ENCODE measurements at regions not wholly inside any gene's neighbourhood (a gene's known extent, or its start where the extent isn't known, plus 50 kb on each side); places are given as distances from the start of the nearest gene placed in this dataset.

DNA sequence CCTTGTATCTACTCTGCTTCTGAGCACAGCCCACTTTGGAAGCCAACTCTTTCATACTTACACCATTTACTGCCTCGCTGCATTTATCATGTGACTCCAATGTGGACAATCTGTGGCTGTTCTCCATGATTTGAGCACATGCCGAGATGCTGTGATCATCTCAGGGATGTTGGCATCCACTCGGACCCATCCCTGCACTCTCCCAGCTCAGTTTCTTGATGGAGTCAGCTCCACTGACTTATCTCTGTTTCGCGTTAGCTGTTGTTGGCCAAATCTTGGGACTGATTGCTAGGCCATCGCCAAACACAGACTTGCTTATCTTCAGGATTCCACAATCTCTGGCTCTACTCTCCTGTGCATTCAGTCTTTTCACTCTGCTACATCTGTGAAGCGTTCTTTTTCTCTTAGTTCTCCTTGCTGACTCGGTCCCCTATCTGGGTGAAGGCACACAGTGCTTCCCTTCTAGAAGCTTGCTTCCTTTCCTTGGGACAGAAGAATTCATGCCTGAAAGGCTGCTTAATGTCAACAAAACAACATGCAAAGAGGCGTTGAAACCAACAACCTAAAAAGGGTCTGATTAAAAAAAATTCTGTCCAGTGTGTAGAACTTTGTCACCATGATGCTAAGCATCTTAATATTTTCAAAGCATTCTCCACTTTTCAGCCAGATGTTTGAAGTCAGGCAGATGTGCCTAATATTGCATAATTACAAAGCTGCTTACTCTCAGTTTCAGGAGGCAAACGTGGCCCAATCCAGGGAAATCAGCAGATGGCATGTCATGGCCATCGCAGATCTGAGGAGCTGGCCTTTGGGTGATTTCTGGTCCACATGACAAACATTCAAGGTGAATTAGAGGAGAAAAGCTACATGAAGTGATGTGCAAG is 120.7 kb downstream of the NGF start:
- TF ChIP-seq, protein P1, sequence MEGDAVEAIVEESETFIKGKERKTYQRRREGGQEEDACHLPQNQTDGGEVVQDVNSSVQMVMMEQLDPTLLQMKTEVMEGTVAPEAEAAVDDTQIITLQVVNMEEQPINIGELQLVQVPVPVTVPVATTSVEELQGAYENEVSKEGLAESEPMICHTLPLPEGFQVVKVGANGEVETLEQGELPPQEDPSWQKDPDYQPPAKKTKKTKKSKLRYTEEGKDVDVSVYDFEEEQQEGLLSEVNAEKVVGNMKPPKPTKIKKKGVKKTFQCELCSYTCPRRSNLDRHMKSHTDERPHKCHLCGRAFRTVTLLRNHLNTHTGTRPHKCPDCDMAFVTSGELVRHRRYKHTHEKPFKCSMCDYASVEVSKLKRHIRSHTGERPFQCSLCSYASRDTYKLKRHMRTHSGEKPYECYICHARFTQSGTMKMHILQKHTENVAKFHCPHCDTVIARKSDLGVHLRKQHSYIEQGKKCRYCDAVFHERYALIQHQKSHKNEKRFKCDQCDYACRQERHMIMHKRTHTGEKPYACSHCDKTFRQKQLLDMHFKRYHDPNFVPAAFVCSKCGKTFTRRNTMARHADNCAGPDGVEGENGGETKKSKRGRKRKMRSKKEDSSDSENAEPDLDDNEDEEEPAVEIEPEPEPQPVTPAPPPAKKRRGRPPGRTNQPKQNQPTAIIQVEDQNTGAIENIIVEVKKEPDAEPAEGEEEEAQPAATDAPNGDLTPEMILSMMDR (IDR thresholded peaks at IDR 0.05): no peak
- TF ChIP-seq POLR2A (IDR thresholded peaks at IDR 0.05): no peak
